K562 (cell line): ENCODE measurements at regions not wholly inside any gene's neighbourhood (a gene's known extent, or its start where the extent isn't known, plus 50 kb on each side); places are given as distances from the start of the nearest gene placed in this dataset.

ENCODE experiments used
- ATAC-seq: fragments of 200-7000 bp; cut with Tn5 transposase; 3 replicates; pipeline ENCODE4 v1.9.1; 2020; ENCODE audit warnings: moderate library complexity
- BruUV-seq: library from RNA; stranded (reverse); fragments of 400-500 nt; replicated peaks from 2 replicates; lab custom pipeline; 2021; lab: Mats Ljungman, UMichigan
- CTCF ChIA-PET: fragments of 300-600 bp; formaldehyde crosslinking; extraction: SDS; loops from one replicate; lab custom pipeline; 2021; ENCODE audit warnings: low intra/inter-chr PET ratio; lab: Yijun Ruan, JAX
- POLR2A ChIA-PET: fragments of 300-600, 350-650 bp; sonication (Branson Sonifier 250); formaldehyde crosslinking; extraction: SDS; loops from one replicate; lab custom pipeline; 2021; ENCODE audit warnings: antibody characterized with exemption, inconsistent platforms; lab: Yijun Ruan, JAX
- DNase-seq, 4 experiments: peaks; one replicate each; pipeline versions ENCODE4 v3.0.0 to v3.0.0-alpha.2; 2011 to 2018; ENCODE audit warnings: low spot score in 3 of 4, mixed read lengths in 3 of 4; ENCODE audit errors: extremely low read depth in 1 of 4
- FAIRE-seq: peaks from 2 replicates; lab custom pipeline; 2011; peaks lifted over from hg19 to GRCh38; lab: Jason Lieb, UNC
- H2AFZ ChIP-seq: 2 replicates; pipeline ENCODE4 v1.6.0; 2011; ENCODE audit warnings: low read depth, low read length, control low read depth, inconsistent platforms
- H3K27ac ChIP-seq: fragments of 200-600 bp; 3 replicates; pipeline ENCODE4 v1.8.0; 2011; ENCODE audit warnings: low read depth, mild to moderate bottlenecking, control low read depth, inconsistent platforms, low read length, moderate library complexity, mixed read lengths; ENCODE audit errors: extremely low read depth
- H3K27me3 ChIP-seq, 2 experiments: fragments of 300-600 bp in 1 of 2; 2 replicates in 1 of 2; 3 replicates in 1 of 2; pipeline versions ENCODE4 v1.6.0 to v1.8.0; 2011; ENCODE audit warnings: inconsistent platforms in 2 of 2, low read length in 2 of 2, mild to moderate bottlenecking in 1 of 2, mixed read lengths in 1 of 2, moderate library complexity in 1 of 2; ENCODE audit not compliant: control insufficient read depth in 2 of 2, insufficient read depth in 2 of 2
- H3K36me3 ChIP-seq: fragments of 300-600 bp; 3 replicates; pipeline ENCODE4 v1.8.0; 2011; ENCODE audit warnings: mild to moderate bottlenecking, low read length, inconsistent platforms; ENCODE audit not compliant: control insufficient read depth, insufficient read depth
- H3K4me1 ChIP-seq, 2 experiments: fragments of 200-600 bp in 1 of 2; replicated peaks in 1 of 2; 2 replicates in 1 of 2; 3 replicates in 1 of 2; pipeline versions ENCODE4 v1.5.1 to v1.8.0; 2011; ENCODE audit warnings: inconsistent platforms in 2 of 2, low read length in 2 of 2, mild to moderate bottlenecking in 1 of 2, mixed read lengths in 1 of 2, moderate library complexity in 1 of 2; ENCODE audit not compliant: control insufficient read depth in 2 of 2, insufficient read depth in 2 of 2
- H3K4me2 ChIP-seq: 2 replicates; pipeline ENCODE4 v1.6.1; 2011; ENCODE audit warnings: low read length, control low read depth, inconsistent platforms, mixed read lengths; ENCODE audit not compliant: insufficient read depth
- H3K4me3 ChIP-seq: fragments of 200-600 bp; sonication (generic), shearing (Covaris generic); 2 replicates; pipeline ENCODE4 v1.5.1; 2016; ENCODE audit warnings: control low read depth, inconsistent platforms
- H3K79me2 ChIP-seq: fragments of 200-600 bp; 3 replicates; pipeline ENCODE4 v1.8.0; 2011; ENCODE audit warnings: low read length, inconsistent platforms; ENCODE audit not compliant: control insufficient read depth, insufficient read depth
- H3K9ac ChIP-seq, 2 experiments: 2 replicates each; pipeline versions ENCODE4 v1.6.0 to v1.6.1; 2011; ENCODE audit warnings: low read depth in 2 of 2, low read length in 2 of 2, control low read depth in 1 of 2, inconsistent platforms in 1 of 2, mild to moderate bottlenecking in 1 of 2, mixed read lengths in 1 of 2; ENCODE audit not compliant: insufficient read depth in 1 of 2
- H3K9me1 ChIP-seq: one replicate; pipeline ENCODE4 v1.6.0; 2011; ENCODE audit warnings: inconsistent platforms, mild to moderate bottlenecking, low read length, moderate library complexity; ENCODE audit not compliant: control insufficient read depth, insufficient read depth
- H3K9me3 ChIP-seq: replicated peaks from 2 replicates; pipeline ENCODE4 v1.5.1; 2011; ENCODE audit warnings: low read depth, low read length, inconsistent platforms; ENCODE audit not compliant: control insufficient read depth, insufficient read depth
- H4K20me1 ChIP-seq: replicated peaks from 2 replicates; pipeline ENCODE4 v1.6.1; 2011; ENCODE audit warnings: low read length, inconsistent platforms, mixed read lengths; ENCODE audit not compliant: control insufficient read depth, insufficient read depth
- CHD7 ChIP-seq: fragments of 200-600 bp; sonication (generic); IDR thresholded peaks from one replicate; pipeline ENCODE4 v1.6.1; 2012; ENCODE audit warnings: mild to moderate bottlenecking, low read depth, low read length, inconsistent platforms
- DACH1 ChIP-seq: fragments of 450-650 bp; IDR thresholded peaks from 2 replicates; pipeline ENCODE4 v1.6.1; 2018; ENCODE audit not compliant: partially characterized antibody
- DEAF1 ChIP-seq: fragments of 450-650 bp; formaldehyde crosslinking; IDR thresholded peaks from 2 replicates; pipeline ENCODE4 v1.4.0; 2020; ENCODE audit warnings: mild to moderate bottlenecking, moderate library complexity
- FIP1L1 ChIP-seq: fragments of 200-400 bp; formaldehyde crosslinking; IDR thresholded peaks from 2 replicates; pipeline ENCODE4 v1.6.1; 2018; ENCODE audit warnings: mild to moderate bottlenecking, low read depth, low read length; ENCODE audit not compliant: poor library complexity, severe bottlenecking
- SMC3 ChIP-seq: conservative IDR thresholded peaks from 2 replicates; pipeline ENCODE4 v1.6.1; 2011; ENCODE audit warnings: low read depth, low read length, improper control_type of control experiment; ENCODE audit not compliant: insufficient read depth
- TRIM24 ChIP-seq, 2 experiments: fragments of 450-650 bp; IDR thresholded peaks; 2 replicates each; pipeline ENCODE4 v1.6.1; 2016
- WGBS: fragments of 100-300 bp; shearing (Covaris generic); methylation state at CpG from one replicate; pipeline ENCODE4 v1.1.6; 2016; ENCODE audit warnings: low coverage, mixed read lengths; ENCODE audit not compliant: insufficient coverage; ENCODE audit errors: missing lambda C conversion rate; 5-methylcytosine and 5-hydroxymethylcytosine counted together
- in situ Hi-C: fragments of 300-500 bp; cut with MboI; formaldehyde crosslinking; loops from 4 replicates; pipeline ENCODE4 v1.15.0; 2018; ENCODE audit warnings: inconsistent platforms, mixed read lengths
- intact Hi-C: fragments of 100-400 bp; cut with micrococcal nuclease; formaldehyde crosslinking; loops from 2 replicates; pipeline ENCODE4 v1.14.2; 2022

- H3K9me1 ChIP-seq, result no peaks in the 10 kb centered on the region
- H3K36me3 ChIP-seq, result no peaks in the 10 kb centered on the region
- ChIA-PET CTCF (no interaction called here), POLR2A (no interaction called here)
- H3K27me3 ChIP-seq, result no peaks in the 10 kb centered on the region
- H3K27ac ChIP-seq, result no peak overlapping the region
- BruUV-seq, result no TSS peak
- no peaks in the 10 kb centered on the region for H3K79me2 ChIP-seq
- ATAC-seq, result no peak
- no peak for DNase-seq
- no peaks in the 10 kb centered on the region for H4K20me1 ChIP-seq
- in situ Hi-C loops (loop anchor here (25.0 kb wide), 1 partner anchor 183 kb away; no protein-coding TSS in a partner anchor), intact Hi-C loops (no loop called here)
- no peaks in the 10 kb centered on the region; the same call in 1 of the 2 replicates for H3K9me3 ChIP-seq
- H3K9ac ChIP-seq, result no peak overlapping the region
- H2AFZ ChIP-seq, result no peak overlapping the region
- H3K4me3 ChIP-seq, result no peak overlapping the region
- no peaks in the 10 kb centered on the region for H3K4me1 ChIP-seq
- H3K4me2 ChIP-seq, result no peak overlapping the region
- no peak for FAIRE-seq
- 0% methylated on average over 3 of the region's 3 CpGs for WGBS
- TF ChIP-seq TRIM24 (IDR thresholded peaks at IDR 0.05) (no peak), DACH1 (no peak), DEAF1 (CRISPR knock-in tag) (no peak), FIP1L1 (no peak), SMC3 (no peak), CHD7 (no peak)
These were observed 1266.2 kb upstream of the CDH18 start for GRCh38 chr5:21254161-21254560.
